ENCODE measurements at regions not wholly inside any gene's neighbourhood (a gene's known extent, or its start where the extent isn't known, plus 50 kb on each side); places are given as distances from the start of the nearest gene placed in this dataset.

DNA sequence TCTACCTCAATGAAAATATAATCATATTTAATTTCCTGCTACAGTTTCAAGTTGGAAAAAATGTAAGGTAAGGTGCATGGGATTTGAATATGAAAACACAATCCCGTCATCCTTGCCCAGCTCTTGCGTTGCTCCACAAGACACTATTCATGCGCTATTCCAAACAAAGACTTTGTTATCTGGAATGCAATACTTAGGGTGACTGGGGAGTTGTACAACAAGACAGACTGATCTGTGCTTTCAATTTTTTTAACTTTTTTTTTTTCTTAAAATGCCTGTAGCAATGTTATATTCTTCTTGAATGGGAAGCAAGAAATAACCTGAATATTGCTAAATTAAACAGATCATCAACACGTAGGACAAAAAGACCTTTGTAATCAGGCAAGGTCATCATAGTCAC is 1077.2 kb downstream of the TTLL7 start:
- no peak for DNase-seq

DNA sequence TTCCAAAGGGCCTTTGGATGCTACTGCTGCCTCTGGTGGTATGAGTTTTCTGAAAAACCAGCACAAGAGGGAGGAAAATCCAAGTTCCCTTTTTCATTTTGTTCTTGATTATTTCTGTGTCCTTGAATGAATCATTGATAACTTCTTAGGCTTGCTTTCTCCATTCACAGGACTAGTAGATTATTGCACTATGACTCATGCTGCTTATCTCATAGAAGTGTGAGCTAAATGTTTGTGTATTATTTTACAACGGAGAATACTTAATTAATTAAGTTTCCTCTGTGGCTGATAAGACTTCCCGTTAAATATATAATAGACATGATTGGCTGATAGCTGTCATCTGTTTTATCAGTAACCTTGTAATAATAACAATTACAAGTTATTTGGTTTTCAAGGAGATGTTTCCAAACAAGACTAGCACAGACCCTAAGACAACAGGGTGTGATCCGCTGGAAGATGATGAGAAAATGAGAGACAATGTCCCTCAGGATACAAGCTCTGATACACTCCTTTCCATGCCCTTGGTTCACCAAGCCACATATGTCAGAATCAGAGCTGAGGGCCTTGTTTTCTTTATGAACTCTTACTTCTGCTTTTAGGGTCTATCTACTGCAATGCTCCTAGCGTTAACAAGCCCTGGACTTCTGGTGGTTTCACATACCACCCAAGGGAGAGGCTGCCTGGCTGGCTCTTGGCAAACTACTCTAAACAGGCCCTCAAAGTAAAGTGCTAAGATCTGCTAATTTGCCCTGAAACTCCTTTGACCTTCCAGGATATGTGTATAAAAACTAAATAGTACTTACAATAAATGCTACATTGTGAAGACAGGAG is 1078.3 kb downstream of the TTLL7 start:
- no peak for DNase-seq

DNA sequence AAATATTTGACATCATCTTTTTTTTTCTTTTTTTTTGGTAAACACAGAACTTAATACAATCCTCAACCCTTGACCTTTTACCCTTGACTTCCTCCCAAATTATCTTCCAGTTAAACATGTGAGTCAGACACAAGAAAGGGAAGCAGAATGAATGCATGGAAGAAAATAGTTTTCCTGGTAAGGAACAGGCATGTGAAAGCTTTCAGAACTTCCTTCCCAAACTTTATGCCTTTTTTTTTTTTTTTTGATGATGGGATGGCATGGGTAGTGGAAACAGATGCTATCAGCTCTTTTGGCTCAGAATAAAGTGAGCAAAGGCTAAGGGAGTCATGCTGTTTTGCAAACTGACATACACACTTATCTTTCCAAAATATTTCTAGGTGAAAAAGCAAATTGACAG is 1079.1 kb downstream of the TTLL7 start:
- no peak for DNase-seq

DNA sequence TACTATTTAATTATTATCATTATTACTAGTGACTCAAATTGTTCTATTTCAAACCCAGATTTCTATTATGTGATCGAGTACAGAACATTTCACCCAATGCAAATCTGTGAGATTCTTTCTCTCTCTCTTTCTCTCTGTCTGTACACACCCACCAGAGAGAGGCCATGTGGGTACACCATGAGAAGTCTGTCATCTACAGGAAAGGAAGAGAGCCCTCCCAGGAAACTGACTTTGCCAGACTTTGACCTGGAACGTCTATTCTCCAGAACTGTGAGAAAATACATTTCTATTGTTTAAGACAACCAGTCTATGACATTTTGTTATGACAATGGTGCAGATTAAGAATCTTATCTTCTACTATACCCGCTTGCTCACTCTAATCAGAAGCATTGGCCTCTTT is 1091.6 kb downstream of the TTLL7 start:
- no peak for DNase-seq

DNA sequence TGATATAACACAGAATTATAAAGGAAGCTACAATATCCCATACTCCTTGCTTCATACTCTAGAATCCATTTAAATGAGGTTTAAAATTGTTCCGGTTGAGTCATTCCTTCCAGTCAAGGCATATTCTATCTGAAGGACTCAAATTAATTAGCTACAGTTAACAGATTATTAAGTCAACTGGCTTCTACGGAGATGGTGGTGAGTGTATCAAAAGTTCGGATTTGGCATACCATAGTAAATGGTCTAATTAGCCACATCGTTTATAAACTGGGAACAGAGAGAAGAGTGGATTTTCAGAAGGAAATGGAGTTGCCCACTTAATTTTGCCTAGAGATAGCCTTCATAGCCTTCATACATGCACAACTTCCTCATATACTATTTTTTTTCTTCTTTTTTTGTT is 1095.3 kb downstream of the TTLL7 start:
- no peak for DNase-seq

DNA sequence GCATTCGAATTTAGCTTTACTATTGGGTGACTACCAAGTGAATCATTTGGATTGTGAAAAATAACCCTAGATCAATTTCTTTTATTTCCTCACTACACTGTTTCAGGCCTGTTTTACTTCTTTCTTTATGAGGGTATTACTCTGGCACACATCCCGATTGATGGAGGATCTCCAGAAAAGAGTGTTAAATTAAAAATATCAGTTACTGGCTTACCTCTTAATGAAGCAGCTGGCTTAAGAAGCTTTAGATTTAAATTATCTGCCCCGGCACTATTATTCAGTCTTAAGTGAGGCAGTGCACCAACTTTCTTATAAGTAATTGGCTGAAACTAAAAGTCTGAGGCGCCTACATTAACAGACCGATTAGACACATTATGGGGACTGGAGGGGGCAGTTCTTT is 1097.4 kb downstream of the TTLL7 start:
- DNase-seq: no peak

DNA sequence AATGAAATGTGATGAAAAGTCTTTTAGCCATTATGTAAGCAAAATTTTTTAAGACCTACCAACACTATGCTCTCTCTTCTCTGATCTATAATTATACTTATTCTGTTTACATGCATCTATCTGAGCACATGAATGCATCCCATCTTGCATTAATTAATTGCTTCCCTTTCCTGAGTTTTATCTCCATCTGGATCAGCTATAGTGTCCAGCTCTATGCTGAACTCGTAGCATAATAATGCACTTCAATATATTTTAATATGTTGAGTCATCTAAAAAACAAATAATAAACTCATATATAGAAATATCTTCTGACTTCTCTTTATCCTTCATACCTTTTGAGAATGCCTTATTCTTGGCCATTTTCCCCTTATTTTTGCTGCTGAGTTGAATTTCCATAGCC is 1097.8 kb downstream of the TTLL7 start:
- DNase-seq: no peak

DNA sequence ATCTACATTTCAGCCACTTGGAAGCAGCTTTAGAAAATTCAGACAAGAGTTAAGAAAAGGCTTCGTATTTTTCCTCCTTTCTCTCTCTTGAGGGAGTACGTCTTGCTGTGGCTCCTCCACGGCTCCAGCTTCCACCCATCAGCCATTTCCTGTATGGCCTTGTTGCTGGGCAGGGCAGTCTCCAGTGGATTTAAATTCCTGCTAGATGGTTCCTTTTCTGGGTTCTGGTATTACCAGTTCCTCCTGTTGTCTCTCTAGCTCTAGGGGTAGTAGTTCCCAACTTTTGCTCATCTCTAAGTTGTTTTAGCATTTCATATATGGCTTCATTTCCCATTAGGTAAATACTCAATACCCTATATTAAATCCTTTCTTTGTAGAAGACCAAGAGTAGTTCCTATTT is 1098.3 kb downstream of the ADGRL2 start:
- no peak for DNase-seq

DNA sequence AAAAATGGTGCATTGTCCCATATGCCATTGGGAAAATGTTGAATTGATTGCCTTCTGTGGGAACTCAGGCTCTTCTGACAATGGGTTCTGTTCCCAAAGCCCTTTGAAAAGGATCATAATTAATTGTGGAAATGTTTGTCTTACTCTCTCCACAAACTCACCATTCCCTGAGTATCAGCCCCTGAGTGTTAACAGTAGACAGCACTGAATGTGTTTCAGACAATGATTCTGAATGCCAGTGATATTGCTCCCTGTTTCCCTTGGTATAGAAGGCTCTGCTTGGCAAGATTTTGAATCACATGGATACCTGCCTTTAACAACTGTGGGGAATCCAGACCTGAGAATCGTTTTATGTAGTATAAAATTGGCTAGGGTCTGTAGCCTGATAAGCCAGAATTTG is 1096.8 kb downstream of the ADGRL2 start:
- no peak for DNase-seq

DNA sequence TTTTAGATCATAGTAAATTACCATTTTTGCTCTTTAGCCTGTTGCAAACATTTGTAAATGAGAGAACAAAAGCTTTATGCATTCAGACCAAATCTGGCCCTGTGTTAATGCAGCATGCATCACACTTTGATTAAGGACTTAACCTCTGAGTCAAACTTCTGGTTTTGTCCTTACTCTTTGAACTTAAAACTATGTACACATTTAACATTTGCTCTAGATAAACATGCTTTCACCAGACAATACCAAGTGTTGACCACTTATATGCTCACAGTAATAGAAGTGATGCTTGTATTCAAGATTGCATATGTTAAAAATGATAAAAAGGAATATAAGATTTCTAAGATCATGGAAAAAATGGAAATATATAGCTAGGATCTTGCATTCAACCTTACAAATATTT is 1095.3 kb downstream of the ADGRL2 start:
- no peak for DNase-seq

DNA sequence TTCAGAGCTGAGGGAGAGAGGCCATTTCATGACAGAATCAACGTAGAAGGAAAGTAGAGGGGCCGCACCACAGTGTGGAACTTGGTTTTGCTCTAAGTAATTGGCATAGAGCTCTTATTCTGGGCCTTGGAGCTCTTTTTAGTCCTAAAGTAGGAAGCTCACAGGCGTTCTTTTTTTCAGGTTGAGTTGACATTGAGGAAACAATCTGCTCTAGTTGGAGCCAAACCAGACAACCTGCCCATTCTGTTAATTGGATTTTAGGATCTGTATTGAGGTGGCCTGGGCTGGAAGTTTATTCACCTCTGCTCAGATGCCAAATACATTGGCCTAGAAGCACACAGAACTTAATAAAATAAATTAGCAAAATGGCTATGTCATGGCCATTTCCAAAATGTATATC is 1093.9 kb downstream of the ADGRL2 start:
- no peak for DNase-seq

DNA sequence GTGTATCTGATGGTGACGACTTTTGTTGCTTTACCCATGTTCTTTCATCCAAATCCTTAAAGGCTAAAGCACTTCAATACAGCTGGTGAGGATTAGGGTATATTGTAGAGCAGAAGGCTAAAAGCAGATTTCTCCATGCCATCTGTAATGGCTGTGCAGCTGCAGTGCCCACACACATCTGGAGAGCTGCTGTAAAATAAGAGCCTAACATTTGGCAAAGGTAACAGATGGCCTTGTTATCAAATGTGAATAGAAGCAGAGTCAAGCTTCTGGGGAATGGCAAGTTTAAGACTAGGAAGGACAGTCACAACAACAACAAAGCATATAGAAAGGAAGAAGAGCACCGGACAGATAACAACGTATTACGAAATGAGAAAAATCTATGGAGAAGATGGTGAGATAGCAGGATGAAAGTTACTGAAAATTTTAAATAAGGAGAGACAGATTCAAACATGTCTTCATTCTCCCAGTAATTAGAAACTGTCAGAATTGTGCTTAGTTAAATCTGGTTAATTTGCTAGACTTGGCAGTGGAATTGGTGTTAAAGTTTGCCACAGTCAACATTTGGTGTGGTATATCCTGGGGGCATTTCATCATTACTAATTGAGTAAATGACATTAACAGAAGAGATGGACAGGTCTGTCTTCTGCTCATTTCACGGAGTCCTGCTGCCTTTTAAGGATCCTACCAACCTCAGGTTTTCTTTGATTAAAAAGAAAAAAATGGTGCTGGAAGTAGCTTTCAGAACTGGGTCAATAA is 1093.2 kb downstream of the ADGRL2 start:
- DNase-seq: no peak

DNA sequence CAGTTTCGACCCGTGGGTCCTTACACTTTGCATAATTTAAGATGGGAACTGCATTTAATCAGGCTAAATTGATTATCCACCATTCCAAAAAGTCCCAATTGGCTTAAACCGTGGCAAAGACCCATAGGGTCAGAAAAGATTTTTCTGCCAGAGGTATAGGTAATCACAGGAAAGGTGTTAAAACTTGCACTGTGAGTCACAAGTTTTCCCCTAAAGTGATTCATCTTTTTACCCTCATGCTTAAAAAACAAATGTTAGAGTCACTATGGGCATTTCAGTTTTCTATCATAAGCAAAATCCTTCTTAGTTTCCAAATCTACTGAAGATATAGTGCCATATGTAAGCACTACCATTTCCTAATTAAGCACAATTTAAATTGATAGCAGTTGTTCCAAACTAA is 1079.8 kb downstream of the ADGRL2 start:
- DNase-seq: no peak

DNA sequence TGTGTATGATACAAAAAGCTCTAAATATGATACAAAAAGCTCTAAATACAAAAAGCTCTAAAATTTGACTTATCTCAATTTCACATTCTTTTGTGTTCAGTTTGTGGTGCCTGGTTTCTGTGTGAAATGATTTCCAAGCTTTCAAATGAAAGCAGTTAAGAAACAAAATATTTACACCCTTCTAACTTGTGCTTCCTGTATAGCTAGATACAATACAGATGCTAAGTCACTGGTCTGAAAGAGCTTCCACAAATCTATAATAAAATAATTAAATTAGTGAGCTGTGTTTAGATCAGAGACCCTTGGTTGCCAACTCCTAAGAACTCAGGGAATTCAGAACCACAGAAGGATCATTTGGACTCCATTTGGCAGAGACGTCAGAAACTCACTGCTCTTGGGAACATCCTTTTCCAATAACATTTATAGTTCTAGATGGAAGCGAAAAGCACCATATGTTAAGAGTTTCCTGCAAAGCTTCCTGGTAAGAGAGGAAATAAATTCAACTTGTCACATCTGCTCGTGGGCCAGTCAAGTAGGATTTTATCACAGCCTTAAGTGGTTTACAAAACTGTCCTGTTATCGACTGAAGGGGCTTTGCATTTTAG is 1079.1 kb downstream of the ADGRL2 start:
- DNase-seq: no peak

DNA sequence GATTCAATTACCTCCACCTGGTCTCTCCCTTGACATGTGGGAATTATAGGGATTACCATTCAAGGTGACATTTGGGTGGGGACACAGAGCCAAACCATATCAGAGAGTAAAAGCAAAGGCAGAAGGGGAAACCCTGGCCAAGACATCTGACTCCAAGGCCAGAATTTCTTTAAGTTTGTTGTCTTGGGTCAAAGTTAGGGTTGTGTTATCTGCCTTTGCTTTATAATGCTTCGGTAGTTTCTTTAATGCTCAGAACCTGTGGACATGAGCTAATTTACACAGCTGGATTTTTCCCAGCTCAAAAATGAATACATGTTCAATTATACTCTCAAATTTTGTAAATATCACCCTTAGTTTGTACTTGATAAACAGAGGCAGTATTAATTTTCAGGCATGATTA is 1074.4 kb downstream of the ADGRL2 start:
- DNase-seq: no peak

DNA sequence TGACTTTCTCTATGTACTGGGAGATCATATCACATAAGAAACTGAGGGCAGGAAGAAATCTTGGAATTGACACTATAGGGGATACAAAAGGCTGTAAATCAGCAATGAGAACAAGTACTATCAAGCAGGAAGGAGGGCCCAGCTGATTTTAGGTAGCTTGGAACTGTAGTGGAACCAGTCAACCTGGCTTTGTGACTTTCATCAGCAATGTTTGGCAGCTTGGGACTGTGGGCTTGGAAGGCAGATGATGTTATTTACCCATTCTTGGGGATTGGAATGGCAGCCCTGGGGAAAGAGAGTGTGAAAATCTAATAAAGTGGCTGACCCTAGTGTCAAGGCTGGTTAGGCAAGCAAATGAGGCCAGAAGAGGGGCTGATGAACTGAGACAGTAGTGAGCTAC is 1073.3 kb downstream of the ADGRL2 start:
- no peak for DNase-seq

DNA sequence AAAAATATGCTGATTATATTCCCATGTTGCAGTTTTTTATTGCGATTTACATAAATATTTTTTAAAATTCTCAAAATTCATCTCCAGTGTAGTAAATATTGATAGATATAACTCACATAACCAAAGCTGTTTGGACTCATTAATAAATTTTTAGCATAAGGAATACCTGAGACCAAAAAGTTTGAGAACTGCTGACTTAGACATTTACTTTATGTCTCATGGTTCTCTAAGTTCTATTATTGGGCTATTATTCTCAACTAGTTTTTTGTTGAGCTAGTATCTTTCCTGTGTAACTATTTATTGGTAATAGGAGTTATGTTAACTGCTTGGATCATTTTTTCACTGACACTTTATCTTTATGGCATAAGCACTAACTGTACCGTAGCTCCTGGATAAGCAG is 1069.6 kb downstream of the ADGRL2 start:
- no peak for DNase-seq

DNA sequence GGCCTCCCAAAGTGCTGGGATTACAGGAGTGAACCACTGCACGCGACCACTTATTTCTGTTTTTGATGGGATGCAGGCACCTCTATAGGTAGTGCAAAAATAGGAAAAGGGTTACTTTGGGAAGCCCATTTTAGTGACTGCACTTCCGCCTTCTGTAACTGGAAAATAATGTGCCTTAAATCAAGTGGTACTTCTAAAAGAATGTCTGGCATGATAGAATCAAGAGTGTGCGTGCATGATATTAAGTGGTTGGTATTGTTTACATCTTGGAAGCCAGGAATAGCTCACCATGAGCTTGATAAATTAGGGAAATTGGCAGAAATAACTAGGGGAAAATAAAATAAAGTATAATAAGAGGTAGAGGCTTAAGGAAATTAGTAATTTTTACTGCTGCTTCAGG is 1067.0 kb downstream of the ADGRL2 start:
- DNase-seq: no peak

DNA sequence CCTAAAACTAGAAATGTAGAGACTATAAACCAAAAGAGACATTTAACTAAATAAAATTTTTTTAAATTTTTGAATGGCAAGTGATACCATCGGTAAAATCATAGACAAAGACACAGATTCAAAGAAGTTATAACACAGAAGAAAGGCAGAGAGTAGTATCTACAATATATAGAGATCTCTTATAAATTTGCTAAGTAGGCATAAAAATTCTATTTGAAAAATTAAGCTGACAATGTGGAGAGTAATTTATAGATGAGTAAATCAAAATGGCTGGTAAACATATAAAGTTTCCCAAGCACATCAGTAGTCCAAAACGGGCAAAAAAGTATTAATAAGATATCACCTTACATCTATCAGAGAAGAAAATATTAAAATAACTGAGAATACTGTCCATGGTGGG is 1061.0 kb downstream of the ADGRL2 start:
- DNase-seq: no peak

DNA sequence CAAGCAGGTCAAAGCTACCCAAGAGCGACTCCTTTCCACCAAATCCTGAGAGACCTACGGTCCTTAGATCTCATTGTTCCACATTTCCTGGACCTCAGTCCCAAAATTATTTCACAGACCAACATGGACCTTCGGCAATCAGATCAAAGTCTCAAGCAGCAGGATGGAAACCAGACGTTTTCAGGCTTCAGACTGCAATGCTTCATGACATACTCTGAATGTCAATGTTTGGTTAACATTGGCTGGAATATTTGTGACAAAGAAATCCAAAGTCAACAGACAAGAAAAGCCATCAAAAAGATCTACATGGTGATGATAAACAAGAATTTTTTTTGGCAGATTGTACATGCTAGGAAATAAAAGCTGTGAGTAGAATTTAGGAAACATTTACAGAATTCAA is 1057.3 kb downstream of the ADGRL2 start:
- DNase-seq: no peak

DNA sequence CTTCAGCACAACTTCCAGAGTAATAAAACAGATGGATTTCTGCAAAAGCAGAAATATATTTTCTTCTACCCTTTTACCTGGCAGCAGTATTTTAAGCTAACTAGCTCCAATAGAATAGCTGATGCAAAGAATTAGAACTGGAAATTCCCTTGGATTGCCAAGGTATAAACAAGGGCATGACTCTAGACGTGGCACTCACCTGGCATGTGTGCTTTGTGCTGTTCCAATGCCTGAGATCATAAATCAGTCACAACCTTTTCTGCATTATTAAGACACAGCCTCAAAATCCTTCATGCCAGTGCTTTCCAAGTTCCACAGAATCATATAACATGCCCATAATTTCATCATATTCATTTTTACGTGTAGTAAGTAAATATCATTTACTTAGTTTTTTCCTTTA is 1048.7 kb downstream of the ADGRL2 start:
- DNase-seq: no peak

DNA sequence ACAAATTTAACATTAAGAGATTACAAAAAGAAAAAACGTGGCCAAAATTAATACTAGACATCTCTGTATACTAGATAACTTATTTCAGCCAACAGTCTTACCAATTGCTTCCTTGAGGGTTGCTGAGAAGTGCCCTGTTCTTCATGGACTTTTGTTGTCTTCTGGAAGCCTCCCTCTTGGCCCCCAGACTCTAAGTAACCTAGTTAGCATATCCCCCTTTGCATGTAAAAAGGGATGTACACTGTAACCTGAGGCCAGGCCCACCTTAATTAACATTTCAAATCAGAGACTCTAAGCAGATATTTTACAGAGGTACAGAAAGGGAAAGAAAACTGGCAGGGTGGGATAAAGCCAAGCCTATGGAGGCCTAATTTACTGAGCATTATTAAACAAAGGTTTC is 1047.3 kb downstream of the ADGRL2 start:
- DNase-seq: no peak

DNA sequence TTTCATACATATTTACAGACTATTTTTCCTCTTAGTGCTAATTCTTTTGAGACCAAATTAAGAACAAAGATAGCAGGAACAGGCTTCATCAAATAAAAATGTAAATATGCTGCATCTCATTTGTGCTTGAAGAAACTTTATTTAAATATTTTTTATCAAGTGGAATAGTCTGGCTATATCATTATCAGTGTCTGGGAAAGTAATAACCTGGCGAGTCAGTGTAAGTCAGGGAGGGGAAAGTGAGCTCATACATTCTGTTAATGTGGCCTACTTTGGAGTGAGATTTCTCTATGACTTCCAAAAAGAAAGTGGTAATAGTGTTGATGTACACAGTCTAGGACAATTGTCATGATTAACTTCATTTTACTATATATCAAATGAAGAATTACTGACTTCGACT is 1045.1 kb downstream of the ADGRL2 start:
- no peak for DNase-seq

All from NCI-H1930 (cell line).